ENCODE measurements at regions not wholly inside any gene's neighbourhood (a gene's known extent, or its start where the extent isn't known, plus 50 kb on each side); places are given as distances from the start of the nearest gene placed in this dataset.

DNA sequence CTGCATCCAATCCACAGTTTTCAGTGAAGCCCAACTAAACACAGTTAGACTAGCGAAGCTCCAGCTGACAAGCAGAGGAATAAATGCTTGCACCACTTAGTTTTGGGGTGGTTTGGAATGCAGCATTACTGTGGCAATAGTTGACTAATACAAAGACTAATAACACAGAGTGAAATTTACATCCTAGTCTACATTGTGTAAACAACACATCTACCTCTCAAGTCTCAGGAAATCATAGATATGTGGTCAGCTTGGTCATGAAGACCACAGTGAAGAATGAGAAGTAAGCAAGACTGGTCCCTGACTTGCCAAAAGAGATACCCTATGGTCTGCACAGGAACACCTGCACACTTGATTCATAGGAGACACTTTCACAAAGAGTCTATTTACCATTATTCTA is 155.1 kb upstream of the TANK start:
- TF ChIP-seq POLR2AphosphoS5 (IDR thresholded peaks at IDR 0.05; ENCODE audit: low read depth, low read length): no peak
- TF ChIP-seq, protein P1, sequence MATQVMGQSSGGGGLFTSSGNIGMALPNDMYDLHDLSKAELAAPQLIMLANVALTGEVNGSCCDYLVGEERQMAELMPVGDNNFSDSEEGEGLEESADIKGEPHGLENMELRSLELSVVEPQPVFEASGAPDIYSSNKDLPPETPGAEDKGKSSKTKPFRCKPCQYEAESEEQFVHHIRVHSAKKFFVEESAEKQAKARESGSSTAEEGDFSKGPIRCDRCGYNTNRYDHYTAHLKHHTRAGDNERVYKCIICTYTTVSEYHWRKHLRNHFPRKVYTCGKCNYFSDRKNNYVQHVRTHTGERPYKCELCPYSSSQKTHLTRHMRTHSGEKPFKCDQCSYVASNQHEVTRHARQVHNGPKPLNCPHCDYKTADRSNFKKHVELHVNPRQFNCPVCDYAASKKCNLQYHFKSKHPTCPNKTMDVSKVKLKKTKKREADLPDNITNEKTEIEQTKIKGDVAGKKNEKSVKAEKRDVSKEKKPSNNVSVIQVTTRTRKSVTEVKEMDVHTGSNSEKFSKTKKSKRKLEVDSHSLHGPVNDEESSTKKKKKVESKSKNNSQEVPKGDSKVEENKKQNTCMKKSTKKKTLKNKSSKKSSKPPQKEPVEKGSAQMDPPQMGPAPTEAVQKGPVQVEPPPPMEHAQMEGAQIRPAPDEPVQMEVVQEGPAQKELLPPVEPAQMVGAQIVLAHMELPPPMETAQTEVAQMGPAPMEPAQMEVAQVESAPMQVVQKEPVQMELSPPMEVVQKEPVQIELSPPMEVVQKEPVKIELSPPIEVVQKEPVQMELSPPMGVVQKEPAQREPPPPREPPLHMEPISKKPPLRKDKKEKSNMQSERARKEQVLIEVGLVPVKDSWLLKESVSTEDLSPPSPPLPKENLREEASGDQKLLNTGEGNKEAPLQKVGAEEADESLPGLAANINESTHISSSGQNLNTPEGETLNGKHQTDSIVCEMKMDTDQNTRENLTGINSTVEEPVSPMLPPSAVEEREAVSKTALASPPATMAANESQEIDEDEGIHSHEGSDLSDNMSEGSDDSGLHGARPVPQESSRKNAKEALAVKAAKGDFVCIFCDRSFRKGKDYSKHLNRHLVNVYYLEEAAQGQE (IDR thresholded peaks at IDR 0.05; ENCODE audit: insufficient read depth in 1 of 2, low read depth in 2 of 2, low read length in 1 of 2): no peak
- TF ChIP-seq CTCF (IDR thresholded peaks at IDR 0.05): no peak
- no peak for TF ChIP-seq SIN3A (IDR thresholded peaks at IDR 0.05; ENCODE audit: borderline replicate concordance, insufficient read depth, low read depth, low read length)
- no peak for TF ChIP-seq TCF7L2 (IDR thresholded peaks at IDR 0.05; ENCODE audit: low read depth, low read length)

Data from Panc1 (cell line).